Common myeloid progenitor, CD34-positive (primary cell): ENCODE measurements at regions not wholly inside any gene's neighbourhood (a gene's known extent, or its start where the extent isn't known, plus 50 kb on each side); places are given as distances from the start of the nearest gene placed in this dataset.
A peak's percentile ranks its signal among the peaks of the same experiment; 100 is the strongest.
"Not testable (repeated sequence)": the region's sequence is repeated elsewhere in the genome, so short reads cannot be mapped to it uniquely, and the experiment has no call there.

Experiments used
- CTCF ChIA-PET: fragments of 350-600 bp; sonication (Branson Sonifier 250); formaldehyde crosslinking; loops from one replicate; lab custom pipeline; 2021; ENCODE audit warnings: antibody characterized with exemption; lab: Charles Lee
- POLR2A ChIA-PET: fragments of 350-600 bp; sonication (Branson Sonifier 250); formaldehyde crosslinking; loops from one replicate; lab custom pipeline; 2021; ENCODE audit warnings: antibody characterized with exemption; lab: Charles Lee
- DNase-seq, 3 donors: peaks; one replicate each; pipeline versions ENCODE4 v3.0.0 to v3.0.0-alpha.2; 2013
- H3K27ac ChIP-seq, 2 experiments: 1 replicate in 1 of 2; 2 replicates in 1 of 2; pipeline ENCODE4 v1.7.0; 2013; ENCODE audit warnings: inconsistent platforms in 2 of 2, low read length in 2 of 2, mild to moderate bottlenecking in 2 of 2, low read depth in 1 of 2, moderate library complexity in 1 of 2; ENCODE audit not compliant: severe bottlenecking in 2 of 2, insufficient read depth in 1 of 2, poor library complexity in 1 of 2
- H3K27me3 ChIP-seq, 5 experiments: replicated peaks in 2 of 5; 1 replicate in 3 of 5; 2 replicates in 2 of 5; pipeline versions ENCODE4 v1.6.1 to v1.7.0; 2013; ENCODE audit warnings: low read length in 4 of 5, mild to moderate bottlenecking in 2 of 5, moderate library complexity in 2 of 5, inconsistent platforms in 1 of 5; ENCODE audit not compliant: insufficient read depth in 5 of 5, control insufficient read depth in 4 of 5
- H3K36me3 ChIP-seq, 4 experiments: 1 replicate in 2 of 4; 2 replicates in 2 of 4; pipeline versions ENCODE4 v1.6.1 to v1.7.0; 2013; ENCODE audit warnings: low read length in 3 of 4, control low read depth in 1 of 4, mild to moderate bottlenecking in 1 of 4; ENCODE audit not compliant: control insufficient read depth in 4 of 4, insufficient read depth in 4 of 4
- H3K4me1 ChIP-seq, 4 experiments: 1 replicate in 3 of 4; 2 replicates in 1 of 4; pipeline versions ENCODE4 v1.6.1 to v1.7.1; 2013; ENCODE audit warnings: low read length in 3 of 4, mild to moderate bottlenecking in 3 of 4, control low read depth in 1 of 4, inconsistent platforms in 1 of 4, moderate library complexity in 1 of 4; ENCODE audit not compliant: control insufficient read depth in 4 of 4, insufficient read depth in 4 of 4; ENCODE audit errors: control extremely low read depth in 1 of 4
- H3K4me3 ChIP-seq, 7 experiments: 1 replicate in 4 of 7; 2 replicates in 3 of 7; pipeline versions ENCODE4 v1.5.1 to v1.7.0; 2013; ENCODE audit warnings: mild to moderate bottlenecking in 7 of 7, low read length in 6 of 7, moderate library complexity in 6 of 7, inconsistent platforms in 2 of 7, low read depth in 2 of 7, control low read depth in 1 of 7; ENCODE audit not compliant: insufficient read depth in 4 of 7, control insufficient read depth in 1 of 7; ENCODE audit errors: extremely low read depth in 1 of 7
- H3K9me3 ChIP-seq, 5 experiments: 1 replicate in 4 of 5; 2 replicates in 1 of 5; pipeline versions ENCODE4 v1.6.1 to v1.7.1; 2013; ENCODE audit warnings: low read length in 4 of 5, mild to moderate bottlenecking in 2 of 5, inconsistent platforms in 1 of 5, low read depth in 1 of 5, moderate library complexity in 1 of 5; ENCODE audit not compliant: control insufficient read depth in 4 of 5, insufficient read depth in 2 of 5; ENCODE audit errors: control extremely low read depth in 1 of 5
- WGBS: methylation state at CpG from one replicate; pipeline ENCODE4 v1.1.5; 2013; ENCODE audit not compliant: insufficient coverage; 5-methylcytosine and 5-hydroxymethylcytosine counted together

DNA sequence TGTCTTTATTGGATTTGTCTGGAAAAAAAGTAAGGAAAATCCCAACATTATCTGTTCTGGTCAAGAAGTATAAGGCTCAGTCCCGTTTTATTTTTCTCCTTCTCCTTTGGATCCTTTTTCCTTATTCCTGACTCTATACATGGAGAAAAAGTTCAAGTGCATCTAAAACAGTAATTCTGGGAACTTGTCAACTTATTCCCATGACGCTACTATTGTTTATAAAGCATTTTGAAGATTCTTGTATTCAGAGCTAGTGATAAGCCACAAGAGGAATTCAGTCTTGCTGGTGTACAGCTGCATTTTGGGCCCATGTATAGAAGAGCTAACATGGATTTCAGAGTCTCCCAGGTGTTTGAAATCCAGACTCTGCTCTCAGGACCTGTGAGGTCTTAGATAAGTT lies 5278.1 kb upstream of the TPTE start:
- H3K9me3 ChIP-seq, DNase-seq, H3K27me3 ChIP-seq, CTCF ChIA-PET, H3K4me1 ChIP-seq, POLR2A ChIA-PET, H3K36me3 ChIP-seq, H3K4me3 ChIP-seq: not testable (repeated sequence)
- H3K27ac ChIP-seq = peak overlapping the region in 1 of 2 experiments; percentile 75
- WGBS = 100% methylated on average over 1 of the region's 2 CpGs

DNA sequence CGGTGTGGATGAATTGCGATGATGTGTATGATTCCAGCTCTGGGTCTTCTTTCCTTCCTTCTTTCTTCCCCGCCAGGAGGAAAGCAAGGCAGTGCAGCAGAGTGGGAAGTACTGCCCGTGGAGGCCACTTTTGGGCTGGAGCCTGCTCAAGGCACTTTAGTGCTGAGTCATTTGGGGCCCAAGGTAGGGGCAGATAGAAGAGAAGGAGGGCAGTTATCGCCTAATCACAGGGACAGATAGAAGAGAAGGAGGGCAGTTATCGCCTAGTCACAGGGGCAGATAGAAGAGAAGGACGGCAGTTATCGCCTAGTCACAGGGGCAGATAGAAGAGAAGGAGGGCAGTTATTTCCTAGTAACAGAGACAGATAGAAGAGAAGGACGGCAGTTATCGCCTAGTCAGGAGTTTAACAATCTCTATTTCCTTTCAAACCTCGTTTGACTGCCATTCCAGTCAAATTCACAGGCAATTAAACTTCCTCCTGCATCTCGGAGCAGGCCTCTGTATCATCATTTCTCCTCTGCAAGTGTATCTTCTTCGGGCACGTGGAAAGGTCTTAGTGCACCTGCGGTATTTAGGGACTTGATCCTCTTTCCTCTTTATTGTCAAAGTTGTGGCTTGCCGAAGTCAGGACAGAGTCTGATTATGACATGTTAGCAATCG lies 5277.5 kb upstream of the TPTE start:
- Histone ChIP-seq H3K9me3 (peaks cover 0 to 11% (median 2%) of the 10 kb centered on the region in 5 experiments), H3K27ac (peak overlapping the region in 1 of 2 experiments; percentile 75)
- DNase-seq, H3K36me3 ChIP-seq, H3K4me3 ChIP-seq, H3K4me1 ChIP-seq, POLR2A ChIA-PET, CTCF ChIA-PET, H3K27me3 ChIP-seq: not testable (repeated sequence)
- WGBS = 73% methylated on average over 6 of the region's 17 CpGs

DNA sequence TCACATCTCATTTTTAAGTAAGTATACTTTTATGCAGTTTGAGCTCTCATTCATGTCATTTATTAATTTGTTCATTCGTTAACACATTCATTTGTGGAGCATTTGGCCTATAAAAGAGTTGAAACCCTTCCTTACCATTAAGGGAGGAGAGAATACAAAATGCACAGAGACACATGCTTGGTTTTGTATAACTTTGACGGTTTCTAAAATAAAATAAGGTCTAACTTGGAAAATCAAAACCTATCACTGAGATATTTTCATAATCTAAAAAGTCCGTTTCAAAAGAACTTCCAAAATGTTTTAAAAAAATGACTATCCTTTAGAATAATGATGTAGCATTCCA lies 5277.0 kb upstream of the TPTE start:
- no CpG with 5 or more reads among the region's 3 CpGs for WGBS
- DNase-seq, H3K27me3 ChIP-seq, POLR2A ChIA-PET, H3K36me3 ChIP-seq, CTCF ChIA-PET, H3K4me3 ChIP-seq, H3K4me1 ChIP-seq: not testable (repeated sequence)
- Histone ChIP-seq H3K9me3 (peaks cover 0 to 11% (median 2%) of the 10 kb centered on the region in 5 experiments), H3K27ac (peak overlapping the region in 1 of 2 experiments; percentile 60)

DNA sequence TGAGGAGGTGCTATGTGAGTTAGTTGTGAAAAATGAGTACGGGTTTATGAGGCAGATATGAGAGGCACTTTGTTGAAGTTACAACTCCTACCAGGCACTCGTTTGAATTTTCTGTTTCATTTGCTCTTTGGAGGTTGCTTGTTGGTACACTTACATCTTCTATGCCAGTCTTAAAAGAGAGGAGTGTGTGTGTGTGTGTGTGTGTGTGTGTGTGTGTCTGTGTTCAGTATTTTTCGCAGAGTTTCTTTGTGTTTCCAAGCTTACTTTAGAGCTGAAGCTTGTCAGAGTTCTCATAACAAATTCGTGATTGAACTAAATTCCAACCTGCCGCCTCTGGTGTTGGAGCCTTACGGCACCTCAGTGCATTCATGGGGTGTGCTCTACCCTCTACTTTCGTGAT lies 5276.4 kb upstream of the TPTE start:
- H3K27ac ChIP-seq, H3K36me3 ChIP-seq, CTCF ChIA-PET, H3K27me3 ChIP-seq, H3K4me1 ChIP-seq, DNase-seq, H3K4me3 ChIP-seq, POLR2A ChIA-PET: not testable (repeated sequence)
- H3K9me3 ChIP-seq = peaks cover 0 to 11% (median 2%) of the 10 kb centered on the region in 5 experiments
- WGBS = 54% methylated on average over 5 of the region's 7 CpGs

DNA sequence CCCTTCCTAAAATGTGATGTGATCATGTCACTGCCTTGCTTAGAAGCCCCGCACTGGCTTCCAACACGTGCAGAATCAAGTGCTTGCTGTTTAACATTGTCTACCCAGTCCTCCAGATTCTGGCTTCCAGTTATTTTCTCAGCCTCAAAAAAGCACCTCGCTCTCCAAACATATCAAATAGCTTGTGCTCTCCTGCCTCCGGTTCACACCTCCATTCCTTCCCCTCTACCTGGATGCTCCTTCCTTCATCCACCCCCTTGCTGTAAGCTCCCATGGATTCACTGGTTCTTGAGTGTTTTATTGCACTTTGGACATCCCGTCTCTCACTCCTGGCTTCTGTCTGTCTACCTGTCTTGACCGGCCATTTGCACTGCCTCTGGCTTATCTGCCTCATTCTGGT lies 5275.0 kb upstream of the TPTE start:
- H3K9me3 ChIP-seq, H3K4me3 ChIP-seq, POLR2A ChIA-PET, DNase-seq, H3K27me3 ChIP-seq, H3K27ac ChIP-seq, H3K36me3 ChIP-seq, CTCF ChIA-PET, H3K4me1 ChIP-seq: not testable (repeated sequence)
- WGBS = 71% methylated on average over 6 of the region's 6 CpGs

DNA sequence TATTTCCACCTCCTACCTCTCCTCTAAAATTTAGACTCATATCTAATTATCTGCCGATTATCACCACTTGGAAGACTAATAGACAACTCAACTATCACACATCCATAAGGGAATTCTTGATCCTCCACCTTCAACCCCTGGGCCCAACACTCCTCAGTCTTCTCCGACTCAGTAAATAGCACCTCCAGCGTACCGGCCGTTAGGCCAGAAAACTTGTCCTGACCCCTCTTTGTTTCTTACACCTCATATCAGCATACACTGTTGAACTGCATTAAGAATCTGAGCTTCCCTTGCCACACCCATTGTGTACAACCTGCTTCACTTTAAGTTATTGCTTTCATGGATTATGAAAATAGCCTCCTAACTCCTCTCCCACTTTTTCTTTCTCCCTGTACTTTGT lies 5274.0 kb upstream of the TPTE start:
- 89% methylated on average over 5 of the region's 5 CpGs for WGBS
- peaks cover 0 to 11% (median 2%) of the 10 kb centered on the region in 5 experiments for H3K9me3 ChIP-seq
- H3K4me3 ChIP-seq, CTCF ChIA-PET, H3K4me1 ChIP-seq, H3K36me3 ChIP-seq, H3K27me3 ChIP-seq, POLR2A ChIA-PET, H3K27ac ChIP-seq, DNase-seq: not testable (repeated sequence)

DNA sequence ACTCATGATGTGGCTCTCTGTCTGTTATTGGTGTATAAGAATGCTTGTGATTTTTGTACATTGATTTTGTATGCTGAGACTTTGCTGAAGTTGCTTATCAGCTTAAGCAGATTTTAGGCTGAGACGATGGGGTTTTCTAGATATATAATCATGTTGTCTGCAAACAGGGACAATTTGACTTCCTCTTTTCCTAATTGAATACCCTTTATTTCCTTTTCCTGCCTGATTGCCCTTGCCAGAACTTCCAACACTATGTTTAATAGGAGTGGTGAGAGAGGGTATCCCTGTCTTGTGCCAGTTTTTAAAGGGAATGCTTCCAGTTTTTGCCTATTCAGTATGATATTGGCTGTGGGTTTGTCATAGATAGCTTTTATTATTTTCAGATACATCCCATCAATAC lies 5271.3 kb upstream of the TPTE start:
- DNase-seq, POLR2A ChIA-PET, H3K27me3 ChIP-seq, H3K9me3 ChIP-seq, H3K4me3 ChIP-seq, H3K27ac ChIP-seq, H3K36me3 ChIP-seq, H3K4me1 ChIP-seq, CTCF ChIA-PET: not testable (repeated sequence)
- WGBS = no CpG with 5 or more reads among the region's 1 CpG
